T47D (cell line): ENCODE measurements at regions not wholly inside any gene's neighbourhood (a gene's known extent, or its start where the extent isn't known, plus 50 kb on each side); places are given as distances from the start of the nearest gene placed in this dataset.
"Not testable (repeated sequence)": the region's sequence is repeated elsewhere in the genome, so short reads cannot be mapped to it uniquely, and the experiment has no call there.

ENCODE experiments used
- DNase-seq, 2 experiments: peaks; one replicate each; pipeline versions ENCODE4 v3.0.0 to v3.0.0-alpha.2; 2011 to 2012; ENCODE audit warnings: low read depth in 1 of 2, low spot score in 1 of 2
- JUND ChIP-seq: IDR thresholded peaks from 2 replicates; pipeline ENCODE4 v1.6.1; 2012; ENCODE audit warnings: low read depth
- in situ Hi-C: cut with HindIII; loops from 2 replicates; pipeline ENCODE4 v1.10.0; 2016; ENCODE audit warnings: low sequenced_read_pairs, low pct_unique_long_range_greater_than_20kb

GRCh38 chr4:132026816-132027215 is 1122.3 kb upstream of the PCDH10 start:
- in situ Hi-C loops: no loop called here
- no peak for TF ChIP-seq JUND
- DNase-seq: no peak

DNA sequence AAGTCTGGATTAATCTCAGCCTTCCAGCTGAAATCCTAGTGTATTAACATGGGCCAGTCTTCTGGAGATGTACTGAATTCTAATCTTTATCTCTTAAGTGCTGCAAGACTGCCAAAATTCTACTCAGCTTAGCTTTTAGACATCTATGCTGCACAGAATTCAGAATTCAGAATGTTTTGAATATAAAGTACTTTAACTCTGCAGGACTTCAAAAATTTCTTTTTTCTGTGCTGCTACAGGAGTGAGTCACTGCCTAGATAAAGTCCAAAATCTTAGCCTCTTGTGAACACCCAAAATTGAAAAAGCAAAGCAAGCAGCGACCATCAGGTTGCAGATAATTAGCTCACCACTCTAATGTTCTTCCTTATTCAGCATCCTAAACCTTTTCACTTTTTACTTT is 1092.6 kb upstream of the PCDH10 start:
- in situ Hi-C loops: no loop called here
- no peak for DNase-seq
- no peak for TF ChIP-seq JUND

DNA sequence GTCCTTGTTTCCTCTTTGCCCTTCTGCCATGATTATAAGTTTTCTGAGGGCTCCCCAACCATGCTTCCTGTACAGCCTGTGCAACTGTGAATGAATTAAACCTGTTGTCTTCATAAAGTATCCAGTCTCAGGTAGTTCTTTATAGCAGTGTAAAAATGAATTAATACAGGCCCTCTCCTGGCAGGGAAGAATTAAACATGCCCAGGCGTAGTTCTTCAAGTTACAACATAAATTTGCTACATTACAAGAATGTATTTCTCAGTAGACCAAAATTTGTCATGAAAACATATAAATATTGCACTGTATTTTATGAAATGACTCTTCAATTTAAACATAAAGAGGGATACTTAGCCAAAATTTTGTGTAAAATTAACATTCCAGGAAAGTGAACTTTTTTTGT is 1089.9 kb upstream of the PCDH10 start:
- no peak for TF ChIP-seq JUND
- in situ Hi-C loops: no loop called here

GRCh38 chr4:132062611-132063239 is 1086.4 kb upstream of the PCDH10 start:
- no peak for DNase-seq
- in situ Hi-C loops: no loop called here
- TF ChIP-seq JUND: no peak

More for the DNA sequence above, 1089.9 kb upstream of the PCDH10 start:
- DNase-seq: no peak

- in situ Hi-C loops: no loop called here
- DNase-seq: no peak
- TF ChIP-seq JUND: no peak
Measured at GRCh38 chr4:132063829-132064228, 1085.3 kb upstream of the PCDH10 start.

DNA sequence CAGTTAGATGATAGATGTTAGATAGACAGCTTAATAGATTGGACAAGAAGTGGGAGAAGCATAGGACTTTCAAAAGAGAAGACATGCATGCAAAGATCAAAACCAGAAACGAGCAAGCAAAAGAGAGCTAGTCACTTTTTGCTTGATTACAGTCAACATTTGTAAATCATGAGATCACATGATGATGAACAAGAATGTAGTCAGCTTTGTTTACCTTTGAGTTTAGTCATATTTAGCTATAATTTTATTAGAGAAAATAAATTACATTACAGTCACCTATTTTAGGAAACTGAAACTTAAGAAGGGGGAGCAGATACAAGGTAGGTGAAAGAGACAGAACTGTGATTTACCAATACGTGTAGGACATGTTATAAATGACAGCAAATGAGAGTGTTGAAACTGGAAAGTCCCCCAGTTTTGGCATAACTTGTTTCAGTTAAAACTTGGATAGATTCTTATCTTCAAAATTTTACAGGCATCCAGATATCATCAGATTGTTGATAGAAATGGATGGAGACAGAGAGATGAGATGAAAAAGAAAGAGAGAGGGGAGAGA is 1083.1 kb upstream of the PCDH10 start:
- no peak for TF ChIP-seq JUND
- in situ Hi-C loops: no loop called here
- no peak for DNase-seq

- in situ Hi-C loops: no loop called here
- DNase-seq: no peak
- TF ChIP-seq JUND: no peak
Measured at GRCh38 chr4:132071815-132072214, 1077.3 kb upstream of the PCDH10 start.

- no peak for TF ChIP-seq JUND
- in situ Hi-C loops: no loop called here
- DNase-seq: no peak
Measured at GRCh38 chr4:132076829-132077228, 1072.3 kb upstream of the PCDH10 start.

- no peak for DNase-seq
- no peak for TF ChIP-seq JUND
- in situ Hi-C loops: no loop called here
Measured at GRCh38 chr4:132085105-132085504, 1064.0 kb upstream of the PCDH10 start.

DNA sequence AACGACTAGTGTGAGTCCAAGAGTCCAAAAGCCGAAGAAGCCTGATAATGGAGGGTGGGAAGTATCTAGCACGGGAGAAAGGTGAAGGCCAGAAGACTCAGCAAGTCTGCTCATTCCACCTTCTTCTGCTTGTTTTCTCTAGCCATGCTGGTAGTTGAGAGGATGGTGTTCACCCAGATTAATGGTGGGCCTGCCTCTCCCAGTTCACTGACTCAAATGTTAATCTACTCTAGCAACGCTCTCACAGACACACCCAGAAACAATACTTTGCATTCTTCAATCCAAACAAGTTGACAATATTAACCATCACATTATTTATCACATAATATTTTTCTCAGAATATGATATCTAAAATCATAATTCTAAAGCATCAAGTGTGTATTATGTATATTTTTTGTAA is 1055.1 kb upstream of the PCDH10 start:
- no peak for DNase-seq
- no peak for TF ChIP-seq JUND
- in situ Hi-C loops: no loop called here

DNA sequence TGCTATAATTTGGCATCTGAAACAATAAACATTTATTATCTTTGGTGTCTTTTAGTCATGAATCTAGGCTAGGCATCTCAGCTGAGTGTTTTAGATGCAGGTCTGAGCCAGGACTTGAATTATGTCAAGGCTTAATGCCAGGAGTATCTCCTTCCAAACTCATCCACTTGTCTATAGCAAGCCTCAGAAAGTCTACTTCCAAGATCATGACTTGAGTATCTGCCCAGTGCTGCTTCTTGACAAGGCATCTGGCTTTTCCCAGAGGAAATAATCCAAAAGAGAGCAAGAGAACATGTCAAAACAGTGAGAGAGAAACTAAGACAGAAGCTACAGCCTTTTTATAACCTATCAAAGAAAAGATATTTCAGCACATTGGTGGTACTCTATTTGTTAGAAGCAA is 1052.1 kb upstream of the PCDH10 start:
- in situ Hi-C loops: no loop called here
- TF ChIP-seq JUND: no peak
- DNase-seq: no peak

- in situ Hi-C loops: no loop called here
- DNase-seq: no peak
- TF ChIP-seq JUND: no peak
Measured at GRCh38 chr4:132101526-132101925, 1047.6 kb upstream of the PCDH10 start.

GRCh38 chr4:132108784-132109183 is 1040.3 kb upstream of the PCDH10 start:
- no peak for TF ChIP-seq JUND
- in situ Hi-C loops: no loop called here
- DNase-seq: no peak

DNA sequence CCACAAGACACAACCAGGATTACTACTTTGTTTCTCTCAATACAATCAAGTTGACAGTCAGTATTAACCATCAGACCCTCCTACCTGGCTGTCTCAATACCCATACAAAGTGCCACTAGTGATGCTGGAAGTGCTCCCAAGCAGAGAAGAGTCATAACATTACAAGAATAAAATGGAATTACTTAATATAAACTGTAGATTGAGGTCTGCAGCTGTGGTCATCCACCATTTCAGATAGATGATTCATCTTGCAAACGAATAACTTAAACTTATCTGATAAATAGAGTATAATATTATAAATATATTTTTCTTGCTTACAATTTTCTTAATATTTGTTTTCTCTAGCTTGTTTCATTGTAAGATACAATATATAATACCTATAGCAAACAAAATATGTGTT is 1034.2 kb upstream of the PCDH10 start:
- TF ChIP-seq JUND: no peak
- no peak for DNase-seq
- in situ Hi-C loops: no loop called here

- DNase-seq, in situ Hi-C loops: not testable (repeated sequence)
Measured at GRCh38 chr4:132122741-132123140, 1026.4 kb upstream of the PCDH10 start.
